Thyroid gland (tissue), 4 donors: ENCODE measurements at regions not wholly inside any gene's neighbourhood (a gene's known extent, or its start where the extent isn't known, plus 50 kb on each side); places are given as distances from the start of the nearest gene placed in this dataset.

ENCODE experiments used
- DNase-seq, 2 donors: peaks; one replicate each; pipeline ENCODE4 v3.0.0-alpha.2; 2019
- H3K27ac ChIP-seq, 3 donors: fragments of 200-600 bp; sonication (generic); 1 replicate in 2 of 3; 2 replicates in 1 of 3; pipeline ENCODE4 v1.5.1; 2016 to 2019; ENCODE audit warnings: mild to moderate bottlenecking in 1 of 3, moderate library complexity in 1 of 3
- H3K27me3 ChIP-seq: fragments of 200-600 bp; sonication (generic); one replicate; pipeline ENCODE4 v1.5.1; 2019
- H3K36me3 ChIP-seq, 2 donors: fragments of 200-600 bp; sonication (generic); one replicate each; pipeline ENCODE4 v1.5.1; 2016 to 2019
- H3K4me1 ChIP-seq, 2 donors: fragments of 200-600 bp; sonication (generic); one replicate each; pipeline ENCODE4 v1.5.1; 2017 to 2019
- H3K4me3 ChIP-seq, 3 donors: fragments of 200-600 bp; sonication (generic); replicated peaks in 1 of 3; 1 replicate in 2 of 3; 2 replicates in 1 of 3; pipeline ENCODE4 v1.5.1; 2016; ENCODE audit warnings: mild to moderate bottlenecking in 1 of 3
- H3K9me3 ChIP-seq: fragments of 200-600 bp; sonication (generic); one replicate; pipeline ENCODE4 v1.5.1; 2017
- POLR2A ChIP-seq, 2 donors: fragments of 450-650 bp; IDR thresholded peaks; one replicate each; pipeline ENCODE4 v1.6.1; 2017; ENCODE audit warnings: antibody characterized with exemption in 2 of 2, mild to moderate bottlenecking in 2 of 2, moderate library complexity in 1 of 2
- WGBS, 2 donors: methylation state at CpG; one replicate each; pipeline ENCODE4 v1.1.5; 2017; 5-methylcytosine and 5-hydroxymethylcytosine counted together
- intact Hi-C: fragments of 100-400 bp; cut with DNase I; formaldehyde crosslinking; loops from one replicate; pipeline ENCODE4 v1.15.1; 2023
- TF ChIP-seq, protein P1 (sequence below), 6 experiments: fragments of 200-600 bp in 3 of 6; fragments of 450-650 bp in 3 of 6; sonication (generic) in 3 of 6; IDR thresholded peaks; one replicate each; pipeline ENCODE4 v1.5.1; 2016 to 2019; ENCODE audit warnings: antibody characterized with exemption in 6 of 6, mild to moderate bottlenecking in 2 of 6, inconsistent platforms in 1 of 6, moderate library complexity in 1 of 6

DNA sequence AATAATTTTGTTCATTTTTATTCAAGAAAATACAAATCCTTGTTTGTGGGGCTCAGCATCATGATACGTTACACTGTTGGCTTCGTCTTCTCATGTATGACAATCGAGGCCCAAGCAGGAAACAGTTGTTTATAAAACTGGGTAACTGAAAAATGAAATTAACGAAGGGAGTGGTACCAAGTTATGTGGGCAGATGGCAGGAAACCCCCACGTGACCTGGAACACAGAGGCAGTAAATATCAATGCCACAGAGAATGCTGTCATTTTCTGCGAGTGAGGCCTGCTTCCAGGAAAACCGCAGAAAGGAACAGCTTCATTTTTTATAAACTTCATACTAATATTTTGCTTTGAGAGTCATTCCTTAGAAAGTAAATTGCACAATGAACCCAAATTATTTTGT is 201.0 kb upstream of the ADARB2 start:
- Histone ChIP-seq H3K27me3 (no peaks in the 10 kb centered on the region), H3K4me3 (no peak overlapping the region), H3K9me3 (no peaks in the 10 kb centered on the region), H3K36me3 (no peaks in the 10 kb centered on the region), H3K27ac (no peak overlapping the region), H3K4me1 (no peaks in the 10 kb centered on the region)
- 69 to 74% methylated on average over 7 of the region's 7 CpGs for WGBS, 2 donors
- no peak for TF ChIP-seq POLR2A (IDR thresholded peaks at IDR 0.05)
- TF ChIP-seq, protein P1, sequence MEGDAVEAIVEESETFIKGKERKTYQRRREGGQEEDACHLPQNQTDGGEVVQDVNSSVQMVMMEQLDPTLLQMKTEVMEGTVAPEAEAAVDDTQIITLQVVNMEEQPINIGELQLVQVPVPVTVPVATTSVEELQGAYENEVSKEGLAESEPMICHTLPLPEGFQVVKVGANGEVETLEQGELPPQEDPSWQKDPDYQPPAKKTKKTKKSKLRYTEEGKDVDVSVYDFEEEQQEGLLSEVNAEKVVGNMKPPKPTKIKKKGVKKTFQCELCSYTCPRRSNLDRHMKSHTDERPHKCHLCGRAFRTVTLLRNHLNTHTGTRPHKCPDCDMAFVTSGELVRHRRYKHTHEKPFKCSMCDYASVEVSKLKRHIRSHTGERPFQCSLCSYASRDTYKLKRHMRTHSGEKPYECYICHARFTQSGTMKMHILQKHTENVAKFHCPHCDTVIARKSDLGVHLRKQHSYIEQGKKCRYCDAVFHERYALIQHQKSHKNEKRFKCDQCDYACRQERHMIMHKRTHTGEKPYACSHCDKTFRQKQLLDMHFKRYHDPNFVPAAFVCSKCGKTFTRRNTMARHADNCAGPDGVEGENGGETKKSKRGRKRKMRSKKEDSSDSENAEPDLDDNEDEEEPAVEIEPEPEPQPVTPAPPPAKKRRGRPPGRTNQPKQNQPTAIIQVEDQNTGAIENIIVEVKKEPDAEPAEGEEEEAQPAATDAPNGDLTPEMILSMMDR (IDR thresholded peaks at IDR 0.05) = no peak
- intact Hi-C loops = no loop called here
- no peak for DNase-seq

DNA sequence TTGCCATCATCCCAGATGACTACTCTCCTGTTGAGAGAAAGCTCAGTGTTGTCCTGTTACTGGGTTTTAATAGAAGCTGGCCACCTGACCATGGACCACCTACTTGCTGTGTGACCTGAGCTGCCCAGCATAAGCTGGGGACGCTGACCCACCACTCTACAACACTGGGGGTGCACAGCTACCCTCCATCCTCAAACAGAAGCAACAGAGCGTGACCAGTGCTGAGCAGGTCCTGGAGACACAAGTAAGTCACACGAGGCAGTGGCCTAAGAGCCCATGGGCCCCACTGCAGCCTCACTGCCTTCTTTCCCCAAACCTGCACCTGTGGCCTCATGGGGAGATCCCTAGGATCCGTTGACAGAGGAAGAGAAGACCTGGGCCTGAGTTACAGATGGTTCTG is 198.6 kb upstream of the ADARB2 start:
- Histone ChIP-seq H3K27ac (no peak overlapping the region), H3K27me3 (no peaks in the 10 kb centered on the region), H3K4me1 (no peaks in the 10 kb centered on the region), H3K9me3 (no peaks in the 10 kb centered on the region), H3K36me3 (no peaks in the 10 kb centered on the region), H3K4me3 (no peak overlapping the region)
- DNase-seq = no peak
- 69 to 77% methylated on average over 3 of the region's 4 CpGs for WGBS, 2 donors
- TF ChIP-seq, protein P1 (IDR thresholded peaks at IDR 0.05) = no peak
- TF ChIP-seq POLR2A (IDR thresholded peaks at IDR 0.05) = no peak
- intact Hi-C loops = no loop called here

DNA sequence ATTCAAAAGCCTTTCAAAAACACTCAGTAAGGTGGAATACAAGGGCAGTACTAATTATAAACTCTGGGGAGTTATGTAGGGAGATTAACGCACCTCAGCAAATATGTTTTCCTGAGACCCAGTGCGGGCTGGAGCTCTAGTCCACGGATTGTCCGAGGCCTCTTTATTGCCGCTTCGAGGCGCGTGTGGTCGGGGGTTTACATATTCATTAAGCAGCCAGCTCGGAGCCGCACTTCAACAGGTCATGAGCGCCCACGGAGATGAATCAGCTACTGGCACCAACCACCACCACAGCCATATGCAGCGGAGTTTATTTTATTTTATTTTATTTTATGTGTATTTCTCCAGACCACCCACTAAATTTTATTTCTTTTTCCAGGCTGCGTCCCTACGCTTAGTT is 195.9 kb upstream of the ADARB2 start:
- no peak for DNase-seq
- H3K27ac ChIP-seq = no peak overlapping the region
- WGBS, 2 donors = 74 to 88% methylated on average over 16 of the region's 16 CpGs
- intact Hi-C loops = no loop called here
- no peaks in the 10 kb centered on the region for H3K27me3 ChIP-seq
- no peaks in the 10 kb centered on the region for H3K36me3 ChIP-seq
- no peaks in the 10 kb centered on the region for H3K4me1 ChIP-seq
- no peak overlapping the region for H3K4me3 ChIP-seq
- no peaks in the 10 kb centered on the region for H3K9me3 ChIP-seq
- TF ChIP-seq POLR2A (IDR thresholded peaks at IDR 0.05) = no peak
- TF ChIP-seq, protein P1 (IDR thresholded peaks at IDR 0.05) = no peak

DNA sequence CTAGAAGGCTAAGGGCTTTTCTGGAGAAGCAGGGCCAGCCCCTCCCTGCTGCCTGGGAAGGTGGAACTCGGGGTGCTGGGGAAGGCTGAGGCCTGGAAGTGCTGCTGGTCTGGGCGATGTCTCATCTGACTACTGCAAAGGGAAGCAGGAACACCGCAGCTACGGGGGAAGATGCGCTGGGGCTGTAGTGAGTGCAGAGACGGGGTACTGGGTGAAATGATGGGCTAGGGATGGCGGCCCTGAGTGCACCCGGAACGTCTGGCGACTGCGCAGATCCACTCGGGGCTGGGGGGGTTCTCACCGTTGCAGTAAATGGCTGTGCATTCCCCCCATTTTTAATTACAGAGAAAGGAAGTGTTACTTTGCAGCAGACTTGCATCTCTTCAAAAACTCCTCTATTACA is 195.4 kb upstream of the ADARB2 start:
- Histone ChIP-seq H3K9me3 (no peaks in the 10 kb centered on the region), H3K36me3 (no peaks in the 10 kb centered on the region), H3K27ac (no peak overlapping the region), H3K4me1 (no peaks in the 10 kb centered on the region), H3K27me3 (no peaks in the 10 kb centered on the region), H3K4me3 (no peak overlapping the region)
- intact Hi-C loops = no loop called here
- 42 to 68% methylated on average over 13 of the region's 13 CpGs for WGBS, 2 donors
- no peak for DNase-seq
- no peak for TF ChIP-seq POLR2A (IDR thresholded peaks at IDR 0.05)
- TF ChIP-seq, protein P1 (IDR thresholded peaks at IDR 0.05) = no peak

GRCh38 chr10:1928606-1929005 is 191.3 kb upstream of the ADARB2 start:
- Histone ChIP-seq H3K27ac (no peak overlapping the region), H3K27me3 (no peaks in the 10 kb centered on the region), H3K4me3 (no peak overlapping the region), H3K9me3 (no peaks in the 10 kb centered on the region), H3K4me1 (no peaks in the 10 kb centered on the region), H3K36me3 (no peaks in the 10 kb centered on the region)
- TF ChIP-seq, protein P1 (IDR thresholded peaks at IDR 0.05) = no peak
- TF ChIP-seq POLR2A (IDR thresholded peaks at IDR 0.05) = no peak
- DNase-seq = no peak
- intact Hi-C loops = no loop called here
- WGBS, 2 donors = 64 to 65% methylated on average over 7 of the region's 7 CpGs
